GM23338 (cell line): ENCODE measurements at regions not wholly inside any gene's neighbourhood (a gene's known extent, or its start where the extent isn't known, plus 50 kb on each side); places are given as distances from the start of the nearest gene placed in this dataset.
"Not testable (repeated sequence)": the region's sequence is repeated elsewhere in the genome, so short reads cannot be mapped to it uniquely, and the experiment has no call there.

Experiments used
- ATAC-seq: fragments of 200-7000 bp; cut with Tn5 transposase; 3 replicates; pipeline ENCODE4 v1.9.1; 2020
- DNase-seq: peaks from one replicate; pipeline ENCODE4 v3.0.0-alpha.2; 2015; ENCODE audit warnings: low spot score
- H2AFZ ChIP-seq: fragments of 200-600 bp; sonication (generic); 2 replicates; pipeline ENCODE4 v1.8.0; 2016; ENCODE audit warnings: antibody characterized with exemption, mild to moderate bottlenecking, moderate library complexity
- H3F3A ChIP-seq: fragments of 200-600 bp; sonication (generic); replicated peaks from 2 replicates; pipeline ENCODE4 v1.8.0; 2017; ENCODE audit warnings: antibody characterized with exemption, mixed run types, low read depth
- H3K27ac ChIP-seq: fragments of 200-600 bp; sonication (generic); 2 replicates; pipeline ENCODE4 v1.6.1; 2016; ENCODE audit warnings: low read depth
- H3K27me3 ChIP-seq: fragments of 200-600 bp; sonication (generic); 2 replicates; pipeline ENCODE4 v1.8.0; 2016; ENCODE audit warnings: mild to moderate bottlenecking, mixed run types, moderate library complexity; ENCODE audit not compliant: insufficient read depth
- H3K36me3 ChIP-seq: fragments of 200-600 bp; sonication (generic); 2 replicates; pipeline ENCODE4 v1.8.0; 2016; ENCODE audit warnings: mild to moderate bottlenecking; ENCODE audit not compliant: insufficient read depth
- H3K4me1 ChIP-seq: fragments of 200-600 bp; sonication (generic); 2 replicates; pipeline ENCODE4 v1.8.0; 2016; ENCODE audit warnings: mild to moderate bottlenecking, moderate library complexity; ENCODE audit not compliant: insufficient read depth
- H3K4me2 ChIP-seq: fragments of 200-600 bp; sonication (generic); 2 replicates; pipeline ENCODE4 v1.7.1; 2017; ENCODE audit warnings: mixed run types
- H3K4me3 ChIP-seq: fragments of 200-600 bp; sonication (generic); 2 replicates; pipeline ENCODE4 v1.6.1; 2016; ENCODE audit warnings: mixed run types
- H3K79me2 ChIP-seq: fragments of 200-600 bp; sonication (generic); replicated peaks from 2 replicates; pipeline ENCODE4 v1.8.0; 2017; ENCODE audit warnings: mild to moderate bottlenecking; ENCODE audit not compliant: insufficient read depth
- H3K9me2 ChIP-seq: fragments of 200-600 bp; sonication (generic); 2 replicates; pipeline ENCODE4 v1.8.0; 2017; ENCODE audit not compliant: insufficient read depth
- H4K20me1 ChIP-seq: fragments of 200-600 bp; sonication (generic); replicated peaks from 2 replicates; pipeline ENCODE4 v1.8.0; 2017; ENCODE audit warnings: mild to moderate bottlenecking; ENCODE audit not compliant: insufficient read depth
- H3K27ac Mint-ChIP-seq: 2 replicates; pipeline ENCODE4 v1.8.0; 2020; ENCODE audit warnings: inconsistent platforms, mild to moderate bottlenecking, moderate library complexity, mixed read lengths
- H3K27me3 Mint-ChIP-seq: 3 replicates; pipeline ENCODE4 v1.8.0; 2022; ENCODE audit warnings: low read depth, mild to moderate bottlenecking, moderate library complexity, mixed read lengths, inconsistent platforms; ENCODE audit not compliant: insufficient read depth, poor library complexity
- H3K36me3 Mint-ChIP-seq: 3 replicates; pipeline ENCODE4 v1.8.0; 2021; ENCODE audit warnings: low read depth, mild to moderate bottlenecking, inconsistent platforms, moderate library complexity, mixed read lengths
- H3K4me1 Mint-ChIP-seq: 3 replicates; pipeline ENCODE4 v1.8.0; 2020; ENCODE audit warnings: mild to moderate bottlenecking, inconsistent platforms, mixed read lengths
- H3K4me3 Mint-ChIP-seq: 3 replicates; pipeline ENCODE4 v1.8.0; 2021; ENCODE audit warnings: moderate library complexity, mild to moderate bottlenecking, inconsistent platforms, mixed read lengths
- H3K9me3 Mint-ChIP-seq: 3 replicates; pipeline ENCODE4 v1.8.0; 2020; ENCODE audit warnings: moderate library complexity, mild to moderate bottlenecking, inconsistent platforms, mixed read lengths
- CREB1 ChIP-seq: fragments of 250-450 bp; sonication (Bioruptor Pico); IDR thresholded peaks from 2 replicates; pipeline ENCODE4 v1.5.0; 2020; ENCODE audit warnings: low read depth, mild to moderate bottlenecking, moderate library complexity
- NANOG ChIP-seq: IDR thresholded peaks from 2 replicates; pipeline ENCODE4 v1.6.1; 2016; ENCODE audit warnings: antibody characterized with exemption, borderline replicate concordance
- POLR2AphosphoS5 ChIP-seq: IDR thresholded peaks from 2 replicates; pipeline ENCODE4 v1.6.1; 2016; ENCODE audit warnings: antibody characterized with exemption, low read depth
- ZNF331 ChIP-seq: fragments of 250-450 bp; sonication (Bioruptor Pico); IDR thresholded peaks from 2 replicates; pipeline ENCODE4 v1.5.0; 2020; ENCODE audit warnings: low read depth, mild to moderate bottlenecking, moderate library complexity
- ZNF462 ChIP-seq: fragments of 250-450 bp; sonication (Bioruptor Pico); IDR thresholded peaks from 2 replicates; pipeline ENCODE4 v1.5.0; 2020; ENCODE audit warnings: mild to moderate bottlenecking, moderate library complexity

- TF ChIP-seq ZNF462 (CRISPR knock-in tag): no peak
- no peak for TF ChIP-seq ZNF331 (CRISPR knock-in tag)
- no peak for TF ChIP-seq POLR2AphosphoS5
- TF ChIP-seq CREB1 (CRISPR knock-in tag): no peak
Observed at GRCh38 chr16:26413780-26414179, 652.9 kb upstream of the C16orf82 start (continued).

GRCh38 chr16:26419458-26419857, 647.3 kb upstream of the C16orf82 start:
- H3K27me3 Mint-ChIP-seq, ATAC-seq, H3K4me1 Mint-ChIP-seq, H3K4me3 Mint-ChIP-seq, H3K36me3 ChIP-seq, H3F3A ChIP-seq, H3K36me3 Mint-ChIP-seq, H3K27ac Mint-ChIP-seq, H3K4me3 ChIP-seq, H3K79me2 ChIP-seq, H3K4me1 ChIP-seq, H3K9me2 ChIP-seq, H4K20me1 ChIP-seq, H2AFZ ChIP-seq, H3K27ac ChIP-seq, H3K4me2 ChIP-seq, H3K27me3 ChIP-seq: not testable (repeated sequence)
- peaks cover 80% of the 10 kb centered on the region for H3K9me3 Mint-ChIP-seq
- DNase-seq: peak; percentile 8

- Histone ChIP-seq H3K27ac (no peak overlapping the region), H3K4me1 (no peaks in the 10 kb centered on the region), H3K4me2 (no peak overlapping the region), H3K4me3 (no peak overlapping the region), H3K27me3 (no peaks in the 10 kb centered on the region), H3K79me2 (no peaks in the 10 kb centered on the region), H3K9me2 (no peaks in the 10 kb centered on the region), H3K36me3 (no peaks in the 10 kb centered on the region), H3F3A (no peaks in the 10 kb centered on the region), H2AFZ (no peak overlapping the region), H4K20me1 (no peaks in the 10 kb centered on the region)
- no peaks in the 10 kb centered on the region for H3K27me3 Mint-ChIP-seq
- H3K27ac Mint-ChIP-seq: no peak overlapping the region
- no peak overlapping the region for H3K4me3 Mint-ChIP-seq
- H3K4me1 Mint-ChIP-seq: no peaks in the 10 kb centered on the region
- peaks cover 6% of the 10 kb centered on the region; the same call in 2 of the 3 replicates for H3K36me3 Mint-ChIP-seq
- peaks cover 79% of the 10 kb centered on the region for H3K9me3 Mint-ChIP-seq
- TF ChIP-seq NANOG (no peak), CREB1 (CRISPR knock-in tag) (no peak), ZNF331 (CRISPR knock-in tag) (no peak)
- no peak for DNase-seq
- no peak for ATAC-seq
Observed at GRCh38 chr16:26430618-26431017, 636.1 kb upstream of the C16orf82 start.
